ENCODE measurements at regions not wholly inside any gene's neighbourhood (a gene's known extent, or its start where the extent isn't known, plus 50 kb on each side); places are given as distances from the start of the nearest gene placed in this dataset.
"Not testable (repeated sequence)": the region's sequence is repeated elsewhere in the genome, so short reads cannot be mapped to it uniquely, and the experiment has no call there.

DNA sequence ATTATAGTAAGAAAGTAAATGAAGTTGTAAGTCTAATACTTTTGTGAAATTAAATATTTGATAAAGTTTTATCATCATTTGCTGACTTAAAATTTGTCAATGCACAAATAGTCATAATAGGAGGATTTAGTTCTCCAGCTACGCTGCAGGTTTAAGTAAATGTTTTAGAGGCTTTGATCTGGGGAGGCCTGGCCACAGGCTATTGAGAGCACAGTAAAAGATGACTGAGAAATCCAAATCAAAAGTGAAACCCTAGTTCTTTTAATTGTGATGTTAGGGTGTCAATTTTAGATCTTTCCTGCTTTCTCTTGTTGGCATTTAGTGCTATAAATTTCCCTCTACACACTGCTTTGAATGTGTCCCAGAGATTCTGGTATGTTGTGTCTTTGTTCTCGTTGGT lies 694.3 kb upstream of the ZNF385D start:
- TF ChIP-seq, protein P1, sequence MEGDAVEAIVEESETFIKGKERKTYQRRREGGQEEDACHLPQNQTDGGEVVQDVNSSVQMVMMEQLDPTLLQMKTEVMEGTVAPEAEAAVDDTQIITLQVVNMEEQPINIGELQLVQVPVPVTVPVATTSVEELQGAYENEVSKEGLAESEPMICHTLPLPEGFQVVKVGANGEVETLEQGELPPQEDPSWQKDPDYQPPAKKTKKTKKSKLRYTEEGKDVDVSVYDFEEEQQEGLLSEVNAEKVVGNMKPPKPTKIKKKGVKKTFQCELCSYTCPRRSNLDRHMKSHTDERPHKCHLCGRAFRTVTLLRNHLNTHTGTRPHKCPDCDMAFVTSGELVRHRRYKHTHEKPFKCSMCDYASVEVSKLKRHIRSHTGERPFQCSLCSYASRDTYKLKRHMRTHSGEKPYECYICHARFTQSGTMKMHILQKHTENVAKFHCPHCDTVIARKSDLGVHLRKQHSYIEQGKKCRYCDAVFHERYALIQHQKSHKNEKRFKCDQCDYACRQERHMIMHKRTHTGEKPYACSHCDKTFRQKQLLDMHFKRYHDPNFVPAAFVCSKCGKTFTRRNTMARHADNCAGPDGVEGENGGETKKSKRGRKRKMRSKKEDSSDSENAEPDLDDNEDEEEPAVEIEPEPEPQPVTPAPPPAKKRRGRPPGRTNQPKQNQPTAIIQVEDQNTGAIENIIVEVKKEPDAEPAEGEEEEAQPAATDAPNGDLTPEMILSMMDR (IDR thresholded peaks at IDR 0.05; ENCODE audit: extremely low read depth in 1 of 2, insufficient read depth in 1 of 2, low read depth in 1 of 2, low read length in 2 of 2) = not testable (repeated sequence)
- not testable (repeated sequence) for TF ChIP-seq POLR2A (IDR thresholded peaks at IDR 0.05; ENCODE audit: low read depth, low read length); EZH2 (IDR thresholded peaks at IDR 0.05; ENCODE audit: borderline replicate concordance, low read depth, low read length, severe bottlenecking); GATA2 (IDR thresholded peaks at IDR 0.05; ENCODE audit: insufficient read depth, insufficient read length, low read depth, low read length); FOS (IDR thresholded peaks at IDR 0.05; ENCODE audit: borderline replicate concordance, insufficient read depth, low read length)
- TF ChIP-seq, protein P2, sequence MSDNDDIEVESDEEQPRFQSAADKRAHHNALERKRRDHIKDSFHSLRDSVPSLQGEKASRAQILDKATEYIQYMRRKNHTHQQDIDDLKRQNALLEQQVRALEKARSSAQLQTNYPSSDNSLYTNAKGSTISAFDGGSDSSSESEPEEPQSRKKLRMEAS (IDR thresholded peaks at IDR 0.05; ENCODE audit: insufficient read depth, insufficient read length) = not testable (repeated sequence)

Measured in endothelial cell of umbilical vein (primary cell).